ENCODE measurements at regions not wholly inside any gene's neighbourhood (a gene's known extent, or its start where the extent isn't known, plus 50 kb on each side); places are given as distances from the start of the nearest gene placed in this dataset.

DNA sequence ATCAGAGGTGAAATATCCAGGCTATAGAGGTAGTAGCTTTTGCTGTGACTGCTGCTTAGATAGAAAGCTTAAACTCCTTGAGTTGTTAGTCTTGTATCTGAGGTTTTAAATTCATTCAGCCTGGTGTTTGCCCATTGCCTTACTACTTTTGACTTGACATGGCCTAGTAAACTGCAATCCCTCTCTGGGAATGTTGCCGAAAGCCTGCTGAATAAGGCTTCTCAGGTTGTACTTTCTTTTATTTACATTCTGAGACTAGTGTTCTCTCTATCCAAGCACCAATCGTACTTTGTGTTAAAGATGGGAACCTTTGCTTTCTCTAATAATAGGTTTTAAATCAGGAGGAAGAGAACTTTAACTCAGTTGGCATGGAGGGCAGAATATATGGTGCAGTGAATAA, 357.6 kb upstream of the CWC22 start:
- no peak for DNase-seq (ENCODE audit: low read depth)

GRCh38 chr2:180360283-180360618, 353.2 kb upstream of the CWC22 start:
- DNase-seq (ENCODE audit: low read depth): no peak

DNA sequence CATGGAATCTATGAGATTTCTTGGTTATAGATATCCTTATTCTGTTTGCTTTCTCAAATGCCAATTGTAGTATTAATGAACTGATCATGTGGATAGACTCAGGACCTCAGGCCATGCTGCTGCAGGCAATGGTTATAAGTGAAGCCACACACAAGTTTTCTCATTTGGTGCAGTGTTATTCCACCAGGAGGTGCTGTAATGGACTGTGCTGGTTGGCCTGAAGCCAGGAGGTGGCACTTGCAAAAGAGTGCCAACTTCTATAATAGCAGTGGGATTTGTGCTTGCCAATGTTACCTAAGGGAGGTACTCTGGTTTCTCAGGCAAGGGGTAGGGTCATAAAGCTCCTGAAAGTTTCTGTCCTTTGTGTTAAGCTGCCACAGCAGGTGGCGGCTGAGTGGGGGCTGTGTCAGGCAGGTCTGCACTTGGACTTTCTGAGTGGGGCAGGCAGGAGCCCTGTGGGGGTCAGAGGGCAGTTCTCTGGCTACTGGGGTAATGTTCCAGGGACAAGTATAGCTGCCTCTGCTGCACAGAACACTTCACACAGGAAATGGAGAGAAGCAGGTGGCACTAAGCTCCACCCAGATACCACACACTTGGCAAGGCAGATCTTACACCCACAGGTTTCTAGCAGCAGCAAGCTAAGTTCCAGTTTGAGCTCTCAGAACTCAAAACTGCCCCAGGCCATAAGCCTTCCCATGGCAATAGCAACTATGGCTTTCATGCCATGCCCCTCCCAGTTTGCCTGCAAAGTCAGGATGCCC, 352.6 kb upstream of the CWC22 start:
- DNase-seq (ENCODE audit: low read depth): no peak

DNA sequence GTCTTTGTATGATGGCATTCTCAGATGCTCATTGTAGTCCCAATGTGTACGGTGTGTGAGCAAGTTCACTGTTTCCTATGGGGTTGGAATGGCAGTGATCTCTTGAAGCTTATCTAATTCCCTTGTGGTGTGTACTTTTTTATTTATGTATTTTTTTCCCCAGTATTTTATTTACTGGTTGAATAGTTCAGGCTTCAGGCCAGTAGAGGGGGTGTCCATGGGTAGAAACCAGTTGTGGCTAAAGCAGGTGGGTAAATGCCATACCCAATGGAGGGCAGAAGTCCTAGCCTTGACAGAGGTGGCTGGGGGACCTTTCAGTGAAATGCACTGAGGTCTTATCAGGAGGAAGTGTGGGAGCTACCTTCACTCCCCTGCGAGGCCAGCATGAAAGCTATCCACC, 351.4 kb upstream of the CWC22 start:
- no peak for DNase-seq (ENCODE audit: low read depth)

- no peak for DNase-seq (ENCODE audit: low read depth)
These were observed 349.6 kb upstream of the CWC22 start for GRCh38 chr2:180356676-180357075.

DNA sequence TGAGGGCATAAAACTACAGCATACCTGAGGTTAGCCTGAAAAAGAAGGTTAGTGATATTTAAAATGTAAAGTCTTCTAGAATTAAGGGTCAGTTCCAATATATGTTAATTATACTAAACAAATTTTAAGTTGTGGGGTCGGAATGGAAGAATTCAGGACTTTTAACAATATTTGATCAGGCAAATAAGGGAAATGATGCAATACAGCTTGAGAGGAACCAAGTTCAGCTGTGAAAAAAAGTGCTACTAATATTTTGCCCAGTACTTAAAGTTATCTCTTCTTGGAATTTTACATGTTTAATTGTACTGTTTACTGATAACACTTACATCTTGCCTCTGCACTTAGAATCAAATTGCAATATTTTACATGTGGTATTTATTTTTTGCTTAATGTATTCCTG, 345.5 kb upstream of the CWC22 start:
- no peak for DNase-seq (ENCODE audit: low read depth)

DNA sequence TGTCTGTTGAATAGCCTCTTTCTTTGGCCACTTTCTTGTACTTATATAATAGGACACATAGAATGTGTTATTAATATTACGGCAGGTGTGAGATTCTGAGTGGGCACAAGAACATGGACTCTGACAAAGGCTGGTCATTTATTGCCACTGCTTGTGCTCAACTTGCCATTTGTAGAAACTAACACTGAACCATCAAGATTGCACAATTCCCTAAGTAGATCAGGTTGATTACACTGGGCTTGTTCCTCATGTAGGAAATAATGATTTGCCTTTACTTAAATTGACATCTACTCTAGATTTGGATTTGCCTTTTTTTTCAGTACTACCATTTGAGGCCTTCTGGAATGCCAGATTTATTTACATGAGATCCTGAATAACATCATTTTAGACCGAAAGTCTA, 342.7 kb upstream of the CWC22 start:
- no peak for DNase-seq (ENCODE audit: low read depth)

GRCh38 chr2:180343528-180344345, 336.6 kb upstream of the CWC22 start:
- DNase-seq (ENCODE audit: low read depth): no peak

DNA sequence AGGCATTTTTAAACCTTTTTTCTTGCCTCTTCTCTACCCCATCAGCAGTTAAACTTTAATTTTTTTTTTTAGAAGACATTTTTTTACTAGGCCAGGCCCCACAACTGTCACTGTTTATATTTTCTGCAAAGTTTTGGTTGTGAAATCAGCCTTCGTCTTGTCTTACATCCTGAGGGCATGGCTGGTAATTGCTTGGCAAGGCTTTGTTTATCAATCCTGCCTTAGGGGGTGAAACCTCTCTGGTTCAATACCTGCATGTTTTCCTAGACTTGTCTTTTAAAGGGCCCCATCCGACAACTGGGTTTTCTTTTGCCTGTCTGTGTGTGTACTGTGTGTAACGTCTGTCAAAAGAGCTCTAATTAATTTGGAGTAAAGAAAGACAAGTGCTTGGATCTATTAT, 330.0 kb upstream of the CWC22 start:
- no peak for DNase-seq (ENCODE audit: low read depth)

DNA sequence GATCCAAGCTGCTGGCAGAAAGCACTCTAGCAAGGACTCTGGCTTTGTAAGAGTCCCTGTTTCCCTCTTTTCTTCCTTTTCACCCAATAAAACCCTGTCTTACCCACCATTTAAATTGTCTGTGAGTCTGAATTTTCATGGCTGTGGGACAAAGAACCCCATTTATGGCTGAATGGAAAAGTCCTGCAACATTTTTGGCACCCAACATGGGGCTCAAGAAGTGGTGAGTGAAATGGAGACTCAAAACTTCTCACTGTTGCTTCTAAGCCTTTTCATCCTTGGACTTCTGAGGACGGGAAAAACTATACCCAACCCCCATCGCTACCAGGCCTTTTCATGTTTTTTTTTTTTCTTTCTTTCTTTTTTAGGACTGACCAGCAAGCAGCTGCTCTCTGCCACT, 329.5 kb upstream of the CWC22 start:
- DNase-seq (ENCODE audit: low read depth): no peak

- no peak for DNase-seq (ENCODE audit: low read depth)
These were observed 327.4 kb upstream of the CWC22 start for GRCh38 chr2:180334514-180334913.

- no peak for DNase-seq (ENCODE audit: low read depth)
These were observed 321.8 kb upstream of the CWC22 start for GRCh38 chr2:180328795-180329422.

GRCh38 chr2:180327185-180327584, 320.1 kb upstream of the CWC22 start:
- no peak for DNase-seq (ENCODE audit: low read depth)

GRCh38 chr2:180325416-180326120, 318.5 kb upstream of the CWC22 start:
- no peak for DNase-seq (ENCODE audit: low read depth)

DNA sequence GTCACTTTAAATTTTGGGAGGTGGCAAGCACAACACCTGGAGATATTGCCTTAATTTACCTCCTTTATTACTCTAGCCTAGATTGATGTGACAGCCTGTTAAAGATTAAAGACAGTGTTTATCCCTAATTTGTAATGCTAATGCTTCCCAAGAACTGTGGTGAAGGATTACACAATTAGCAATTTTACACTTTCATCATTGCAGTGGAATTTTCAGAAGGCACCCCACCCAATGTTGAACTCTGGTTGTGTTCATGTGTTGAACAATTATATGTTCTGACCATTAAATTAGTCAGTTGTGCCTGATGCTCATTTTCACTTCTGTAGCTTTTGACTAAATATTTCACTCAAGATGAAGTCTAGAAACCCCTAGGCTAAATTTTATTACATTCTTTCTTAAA, 317.1 kb upstream of the CWC22 start:
- DNase-seq (ENCODE audit: low read depth): no peak

GRCh38 chr2:180322781-180323180, 315.7 kb upstream of the CWC22 start:
- no peak for DNase-seq (ENCODE audit: low read depth)

GRCh38 chr2:180319586-180320405, 312.7 kb upstream of the CWC22 start:
- DNase-seq (ENCODE audit: low read depth): no peak

DNA sequence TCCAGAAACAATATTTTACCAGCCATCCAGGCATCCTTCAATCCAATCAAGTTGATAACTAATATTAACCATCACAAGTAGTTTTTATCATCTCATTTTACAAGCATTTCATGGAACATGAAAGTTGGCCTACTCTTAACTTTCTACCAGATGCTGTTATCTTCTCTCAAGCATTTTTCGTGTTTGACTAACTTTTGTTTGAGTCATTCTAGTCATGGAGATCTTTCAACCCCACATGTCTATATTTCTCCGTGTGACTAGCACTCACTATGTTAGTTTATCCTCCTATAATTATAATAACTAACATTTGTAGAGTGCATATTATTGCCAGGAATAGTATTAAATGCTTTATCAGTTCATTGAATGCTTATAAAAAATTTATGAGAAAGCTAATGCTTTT, 307.0 kb upstream of the CWC22 start:
- DNase-seq (ENCODE audit: low read depth): no peak

- DNase-seq (ENCODE audit: low read depth): no peak
These were observed 305.4 kb upstream of the CWC22 start for GRCh38 chr2:180312542-180312941.

GRCh38 chr2:180307096-180307495, 300.0 kb upstream of the CWC22 start:
- DNase-seq (ENCODE audit: low read depth): no peak

- no peak for DNase-seq (ENCODE audit: low read depth)
These were observed 299.2 kb upstream of the CWC22 start for GRCh38 chr2:180306346-180306745.

Data from CMK (cell line).